Stimulated activated CD8-positive, alpha-beta memory T cell treated with anti-CD3 and anti-CD28 coated beads, Interleukin-12 subunit alpha, Interleukin-12 subunit beta, amount 100 ng/mL, for 24 hours (primary cell): ENCODE measurements at regions not wholly inside any gene's neighbourhood (a gene's known extent, or its start where the extent isn't known, plus 50 kb on each side); places are given as distances from the start of the nearest gene placed in this dataset.

ENCODE experiments used
- DNase-seq: peaks from one replicate; pipeline ENCODE4 v3.0.0-alpha.2; 2020; ENCODE audit errors: extremely low read depth

DNA sequence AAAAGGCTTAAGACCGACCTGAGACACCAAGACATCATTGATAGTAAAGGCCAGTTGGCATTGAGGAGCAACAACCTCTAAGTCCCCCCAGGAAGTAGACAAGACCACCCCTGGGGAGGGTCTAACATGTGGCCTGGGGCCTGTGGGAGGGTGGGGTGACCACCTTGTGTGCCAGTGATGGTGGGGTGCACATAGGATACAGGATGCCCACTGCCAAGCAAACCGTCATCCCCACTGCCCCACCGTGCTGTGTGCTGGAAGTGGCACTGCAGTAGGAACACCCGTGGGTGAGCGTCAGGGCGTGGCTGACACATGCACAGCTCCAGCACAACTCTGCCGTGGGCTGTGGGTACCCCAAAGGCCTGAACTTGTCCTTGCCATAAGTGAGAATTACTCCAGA, 84.3 kb upstream of the LGALSL start:
- DNase-seq: no peak

DNA sequence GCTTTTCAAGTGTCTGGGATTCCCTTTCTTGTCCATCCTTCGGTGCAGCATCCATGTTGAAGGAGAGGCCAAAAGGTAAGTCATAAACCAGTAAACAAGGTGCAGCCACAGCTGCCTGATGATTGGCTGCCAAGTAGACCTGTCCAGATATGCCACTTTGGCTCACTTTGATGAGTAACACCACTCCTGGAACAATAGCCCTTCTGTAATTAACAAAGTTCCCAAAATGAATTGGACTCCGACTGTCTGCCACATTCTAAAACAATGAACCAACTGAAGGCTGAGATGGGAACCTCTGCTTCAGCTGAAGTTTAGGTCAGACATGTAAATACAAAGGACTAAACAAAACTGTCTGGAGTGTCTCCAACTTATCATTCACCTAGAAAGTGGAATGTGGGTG, 82.2 kb upstream of the LGALSL start:
- no peak for DNase-seq

- DNase-seq: no peak
Observed at GRCh38 chr2:64374686-64375085, 79.3 kb upstream of the LGALSL start.

GRCh38 chr2:64376926-64377325, 77.0 kb upstream of the LGALSL start:
- no peak for DNase-seq

GRCh38 chr2:64379186-64379585, 74.8 kb upstream of the LGALSL start:
- no peak for DNase-seq

DNA sequence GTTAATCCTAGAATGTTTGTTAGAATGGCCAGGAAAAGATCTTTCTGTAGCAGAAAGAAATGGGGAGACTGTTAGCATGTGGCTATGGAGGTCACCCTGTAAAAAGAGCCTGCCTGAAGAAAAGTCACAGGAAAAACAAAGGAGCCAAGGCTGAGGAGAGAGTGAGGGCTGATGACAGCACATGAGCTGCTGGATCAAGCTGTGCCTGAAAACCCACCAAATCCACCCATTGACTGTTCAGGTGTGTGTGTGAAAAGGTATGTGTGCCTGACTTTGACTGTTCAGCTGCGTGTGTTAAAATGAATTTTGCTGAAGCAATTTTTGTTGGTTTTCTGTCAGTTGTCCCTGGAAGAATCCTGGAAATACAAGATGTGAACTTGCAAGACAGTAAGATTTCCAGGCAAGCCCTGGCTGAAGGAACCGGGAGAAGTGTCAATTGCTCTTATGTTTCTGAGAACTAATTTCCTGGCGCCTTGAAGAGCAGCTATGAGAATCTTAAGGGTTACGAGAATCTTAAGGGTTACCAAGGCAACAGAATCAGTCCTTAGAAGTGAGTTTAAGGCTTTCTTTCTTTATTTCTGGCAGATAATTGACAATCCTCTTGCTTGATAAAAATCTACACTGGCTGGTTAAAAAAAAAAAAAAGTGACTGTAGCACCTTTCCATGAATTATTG, 73.0 kb upstream of the LGALSL start:
- no peak for DNase-seq

GRCh38 chr2:64383016-64383591, 70.9 kb upstream of the LGALSL start:
- DNase-seq: no peak

GRCh38 chr2:64383881-64384280, 70.1 kb upstream of the LGALSL start:
- no peak for DNase-seq

DNA sequence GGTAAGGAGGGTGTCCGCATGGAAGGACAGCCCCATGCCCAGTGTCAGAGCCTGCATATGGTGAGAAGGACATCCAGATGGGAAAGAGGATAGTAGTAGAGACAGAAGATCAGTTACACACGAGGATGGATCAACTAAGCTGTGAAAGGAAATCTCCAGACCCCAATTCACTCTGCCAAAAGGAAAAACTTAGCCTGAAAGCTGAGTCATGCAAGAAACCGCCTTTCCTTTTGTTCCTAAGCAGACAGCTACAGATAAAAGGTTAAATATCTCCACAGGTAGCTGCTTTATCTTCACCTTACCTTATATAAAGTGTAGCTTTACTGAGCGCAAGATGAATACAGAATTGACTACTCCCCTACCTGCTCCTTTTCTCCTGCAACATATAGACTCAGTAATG, 67.3 kb upstream of the LGALSL start:
- DNase-seq: no peak

GRCh38 chr2:64390586-64390985, 63.4 kb upstream of the LGALSL start:
- DNase-seq: no peak

- DNase-seq: no peak
Observed at GRCh38 chr2:64391424-64391823, 62.5 kb upstream of the LGALSL start.

- no peak for DNase-seq
Observed at GRCh38 chr2:64391940-64392339, 62.0 kb upstream of the LGALSL start.

- no peak for DNase-seq
Observed at GRCh38 chr2:64392529-64392928, 61.4 kb upstream of the LGALSL start.

- no peak for DNase-seq
Observed at GRCh38 chr2:64393383-64394010, 60.5 kb upstream of the LGALSL start.

- DNase-seq: no peak
Observed at GRCh38 chr2:64394153-64394552, 59.8 kb upstream of the LGALSL start.

- no peak for DNase-seq
Observed at GRCh38 chr2:64396001-64396400, 58.0 kb upstream of the LGALSL start.

DNA sequence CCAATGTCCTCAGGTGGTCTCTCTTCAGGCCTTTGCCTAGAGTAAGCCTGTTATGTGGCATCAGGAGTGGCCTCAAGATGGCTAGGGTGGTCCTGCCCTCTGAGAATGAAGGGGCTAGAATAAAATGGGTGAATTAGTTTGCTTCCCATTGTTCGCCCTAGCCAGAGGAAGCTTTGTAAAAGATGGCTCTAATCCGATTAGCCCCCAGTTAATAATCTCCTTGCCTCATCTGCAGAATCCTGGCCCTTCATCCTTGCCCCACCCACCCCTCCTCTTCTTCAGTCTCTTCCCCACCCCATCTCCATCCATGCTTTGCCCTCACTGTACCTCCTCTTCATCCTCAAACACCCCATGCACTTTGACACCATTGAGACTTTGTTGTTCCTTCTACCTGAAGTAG, 57.4 kb upstream of the LGALSL start:
- DNase-seq: no peak

DNA sequence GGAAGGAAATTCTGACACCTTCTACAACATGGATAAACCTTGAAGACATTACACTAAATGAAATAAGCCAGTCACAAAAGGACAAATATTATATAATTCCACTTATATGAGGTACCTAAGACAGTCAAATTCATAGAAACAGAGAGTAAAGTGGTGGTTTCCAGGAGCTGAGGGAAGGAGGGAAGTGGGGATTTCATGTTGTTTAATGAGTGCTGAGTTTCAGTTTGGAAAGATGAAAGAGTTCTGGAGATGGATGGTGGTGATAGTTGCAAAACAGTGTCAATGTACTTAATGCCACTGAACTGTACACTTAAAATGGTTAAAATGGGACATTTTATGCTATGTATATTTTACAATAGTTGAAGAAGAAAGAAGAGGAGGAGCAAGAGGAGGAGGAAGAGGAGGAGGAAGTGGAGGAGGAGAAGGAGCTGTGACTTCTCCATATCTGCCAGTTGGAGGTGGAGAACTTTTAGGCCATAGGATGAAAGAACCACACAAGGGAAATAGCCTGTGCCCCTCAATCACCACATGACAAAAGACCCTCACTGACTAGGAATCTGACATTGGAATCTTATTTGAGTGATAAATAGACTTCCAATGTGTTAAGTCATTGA, 55.3 kb upstream of the LGALSL start:
- DNase-seq: no peak

- DNase-seq: no peak
Observed at GRCh38 chr2:64399521-64399920, 54.4 kb upstream of the LGALSL start.

DNA sequence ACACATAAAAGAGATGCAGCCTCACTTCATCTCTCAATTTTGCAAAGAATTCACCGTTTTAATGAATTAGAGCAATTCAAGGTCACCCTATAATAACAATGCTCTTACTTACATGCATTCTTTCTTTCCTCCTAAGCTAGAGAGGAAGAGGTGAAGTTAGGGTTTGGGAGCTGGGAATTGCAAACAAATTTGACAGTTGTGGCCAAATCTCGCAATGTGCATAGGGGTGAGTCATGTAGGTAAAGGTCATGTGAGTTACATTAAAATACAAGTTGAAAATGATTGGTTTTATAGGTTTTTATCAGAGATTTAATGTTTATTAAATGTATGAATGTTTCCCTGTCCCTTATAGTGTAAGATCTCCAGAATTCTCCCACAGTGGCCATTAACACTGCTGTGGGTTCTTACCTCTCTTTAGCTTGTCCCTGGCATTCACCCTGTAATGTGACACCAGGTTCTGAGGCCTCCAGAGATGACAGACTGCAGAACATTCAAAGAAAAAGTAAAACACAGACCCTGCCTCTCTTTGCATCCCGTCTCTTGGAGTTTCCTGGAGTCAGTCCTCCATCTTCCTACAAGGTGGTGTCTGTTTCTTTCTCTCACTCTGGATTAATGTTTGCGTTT, 53.7 kb upstream of the LGALSL start:
- DNase-seq: no peak

DNA sequence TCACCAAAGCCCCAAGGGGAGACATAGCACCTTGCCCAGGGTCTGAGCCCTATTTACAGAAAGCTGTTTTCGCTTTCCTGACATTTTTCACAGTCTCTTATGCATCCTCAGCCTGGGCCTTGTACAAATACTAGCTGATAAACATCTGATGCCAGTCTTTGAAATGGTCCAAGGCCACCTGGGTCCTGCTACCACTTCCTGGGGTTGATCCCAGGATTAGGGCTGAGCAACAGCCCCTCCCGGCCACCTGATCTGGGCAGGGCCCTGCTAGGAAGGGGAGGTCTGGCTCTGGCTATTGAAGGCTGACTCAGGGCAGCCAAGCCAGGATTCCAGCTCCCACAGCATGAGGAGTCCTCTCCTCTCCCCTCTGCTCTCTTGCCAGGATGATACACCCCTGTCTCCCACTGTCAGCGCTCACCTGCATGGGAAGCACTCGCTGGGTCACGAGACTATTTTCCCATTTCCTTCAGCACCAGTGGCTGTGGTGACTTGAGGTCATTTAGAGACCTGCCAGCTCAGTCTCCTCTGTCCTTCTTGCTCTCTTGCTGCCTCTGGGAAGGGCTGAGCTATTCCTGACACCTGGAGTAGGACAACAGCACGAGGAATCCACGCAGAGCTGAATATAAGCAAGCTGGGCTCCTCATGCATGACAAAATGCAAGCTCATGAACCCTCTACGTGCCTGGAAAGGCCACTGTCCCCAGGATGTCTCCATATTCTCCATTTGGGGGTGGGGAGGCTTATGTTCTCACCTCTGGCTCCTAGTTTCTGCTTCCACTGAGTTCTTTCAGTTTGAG, 53.0 kb upstream of the LGALSL start:
- no peak for DNase-seq

GRCh38 chr2:64401529-64401880, 52.5 kb upstream of the LGALSL start:
- no peak for DNase-seq
